ENCODE measurements at regions not wholly inside any gene's neighbourhood (a gene's known extent, or its start where the extent isn't known, plus 50 kb on each side); places are given as distances from the start of the nearest gene placed in this dataset.
A peak's percentile ranks its signal among the peaks of the same experiment; 100 is the strongest.

GRCh38 chr7:17486835-17487234 is 188.4 kb downstream of the AHR start (continued):
- TF ChIP-seq TFE3 (CRISPR knock-in tag; IDR thresholded peaks at IDR 0.05) (peak; percentile 40; the same call in 1 of the 2 replicates), PHF21A (CRISPR knock-in tag; IDR thresholded peaks at IDR 0.05) (no peak), SOX13 (IDR thresholded peaks at IDR 0.05) (peak; percentile 26; the same call in 1 of the 2 replicates), SOX13 (CRISPR knock-in tag; conservative IDR thresholded peaks at IDR 0.05 in 1 of 2, IDR thresholded peaks at IDR 0.05 in 1 of 2) (peak in 1 of 2 experiments; percentile 70; a peak in 2 of 4 replicates), FOXA3 (CRISPR knock-in tag; IDR thresholded peaks at IDR 0.05) (0 out of 2 replicates have a peak, but pooled peaks have one; percentile 42), ZBTB49 (CRISPR knock-in tag; IDR thresholded peaks at IDR 0.05; ENCODE audit: borderline replicate concordance) (no peak), RARA (CRISPR knock-in tag; IDR thresholded peaks at IDR 0.05) (peak; percentile 22; the same call in 1 of the 2 replicates), POGZ (CRISPR knock-in tag; IDR thresholded peaks at IDR 0.05) (peak; percentile 88), ZNF280B (CRISPR knock-in tag; IDR thresholded peaks at IDR 0.05; ENCODE audit: borderline replicate concordance) (no peak), ZNF687 (CRISPR knock-in tag; IDR thresholded peaks at IDR 0.05) (no peak), ZNF362 (CRISPR knock-in tag; IDR thresholded peaks at IDR 0.05; ENCODE audit: borderline replicate concordance) (peak; percentile 57; the same call in 1 of the 2 replicates), HNRNPK (IDR thresholded peaks at IDR 0.05; ENCODE audit: low read depth, low read length, poor library complexity, severe bottlenecking) (no peak), PATZ1 (CRISPR knock-in tag; IDR thresholded peaks at IDR 0.05) (0 out of 2 replicates have a peak, but pooled peaks have one; percentile 11)

Measured in HepG2 (cell line).